SK-N-SH (cell line): ENCODE measurements at regions not wholly inside any gene's neighbourhood (a gene's known extent, or its start where the extent isn't known, plus 50 kb on each side); places are given as distances from the start of the nearest gene placed in this dataset.

Experiments used
- CTCF ChIA-PET: fragments of 300-600, 350-600 bp; formaldehyde crosslinking; extraction: SDS; loops from one replicate; lab custom pipeline; 2021; lab: Yijun Ruan, JAX
- POLR2A ChIA-PET: fragments of 350-600 bp; sonication (Branson Sonifier 250); formaldehyde crosslinking; extraction: SDS; loops from one replicate; lab custom pipeline; 2020; ENCODE audit warnings: antibody characterized with exemption, inconsistent platforms; lab: Yijun Ruan, JAX
- DNase-seq: peaks from one replicate; pipeline ENCODE4 v3.0.0; 2012
- H2AFZ ChIP-seq: fragments of 200-600 bp; sonication (generic); 2 replicates; pipeline ENCODE4 v1.8.1; 2016; ENCODE audit warnings: antibody characterized with exemption, mild to moderate bottlenecking, low read depth
- H3F3A ChIP-seq: fragments of 200-600 bp; sonication (generic); replicated peaks from 2 replicates; pipeline ENCODE3; 2016; ENCODE audit warnings: antibody characterized with exemption, mild to moderate bottlenecking; ENCODE audit not compliant: insufficient read depth
- H3K27ac ChIP-seq, 2 experiments: fragments of 200-500 bp in 1 of 2; fragments of 200-600 bp in 1 of 2; sonication (Bioruptor generic) in 1 of 2; sonication (generic), shearing (Covaris generic) in 1 of 2; 2 replicates each; pipeline versions ENCODE4 v1.5.1 to v1.6.1; 2014 to 2016; ENCODE audit warnings: low read depth in 2 of 2, inconsistent platforms in 1 of 2, low read length in 1 of 2, mild to moderate bottlenecking in 1 of 2, mixed read lengths in 1 of 2
- H3K27me3 ChIP-seq: fragments of 200-600 bp; sonication (generic), shearing (Covaris generic); 2 replicates; pipeline ENCODE4 v1.6.1; 2016; ENCODE audit warnings: mixed run types; ENCODE audit not compliant: insufficient read depth
- H3K36me3 ChIP-seq, 2 experiments: fragments of 200-500 bp in 1 of 2; fragments of 200-600 bp in 1 of 2; sonication (Bioruptor generic) in 1 of 2; sonication (generic) in 1 of 2; replicated peaks in 1 of 2; 2 replicates each; pipeline versions ENCODE3 to v1.5.1; 2014 to 2016; ENCODE audit warnings: low read length in 1 of 2, mild to moderate bottlenecking in 1 of 2; ENCODE audit not compliant: insufficient read depth in 2 of 2, control insufficient read depth in 1 of 2
- H3K4me1 ChIP-seq, 2 experiments: fragments of 200-500 bp in 1 of 2; fragments of 200-600 bp in 1 of 2; sonication (Bioruptor generic) in 1 of 2; sonication (generic), shearing (Covaris generic) in 1 of 2; 2 replicates each; pipeline versions ENCODE4 v1.5.1 to v1.6.1; 2014 to 2016; ENCODE audit warnings: low read depth in 1 of 2, low read length in 1 of 2, mixed run types in 1 of 2; ENCODE audit not compliant: insufficient read depth in 2 of 2, control insufficient read depth in 1 of 2
- H3K4me2 ChIP-seq: fragments of 200-600 bp; sonication (generic), shearing (Covaris generic); 2 replicates; pipeline ENCODE4 v1.6.1; 2017; ENCODE audit warnings: mixed run types
- H3K4me3 ChIP-seq, 2 experiments: fragments of 200-500 bp in 1 of 2; fragments of 200-600 bp in 1 of 2; sonication (Bioruptor generic) in 1 of 2; sonication (generic), shearing (Covaris generic) in 1 of 2; 2 replicates each; pipeline versions ENCODE4 v1.5.1 to v1.8.1; 2014 to 2016; ENCODE audit warnings: low read depth in 2 of 2, inconsistent platforms in 1 of 2, low read length in 1 of 2, mild to moderate bottlenecking in 1 of 2, mixed read lengths in 1 of 2, moderate library complexity in 1 of 2
- H3K79me2 ChIP-seq: fragments of 200-600 bp; sonication (generic); 2 replicates; pipeline ENCODE4 v1.8.1; 2017; ENCODE audit warnings: mild to moderate bottlenecking; ENCODE audit not compliant: insufficient read depth
- H3K9ac ChIP-seq: fragments of 200-600 bp; sonication (generic); 2 replicates; pipeline ENCODE4 v1.6.1; 2017; ENCODE audit warnings: mixed run types
- H3K9me2 ChIP-seq: fragments of 200-600 bp; sonication (generic); 2 replicates; pipeline ENCODE4 v1.6.1; 2017; ENCODE audit warnings: mixed run types
- H3K9me3 ChIP-seq: fragments of 200-600 bp; sonication (generic); 2 replicates; pipeline ENCODE4 v1.6.1; 2017; ENCODE audit warnings: mixed run types, mild to moderate bottlenecking, moderate library complexity
- H4K20me1 ChIP-seq: fragments of 200-600 bp; sonication (generic); 2 replicates; pipeline ENCODE4 v1.6.1; 2017; ENCODE audit warnings: mild to moderate bottlenecking, mixed run types; ENCODE audit not compliant: insufficient read depth
- FOSL2 ChIP-seq: IDR thresholded peaks from 2 replicates; pipeline ENCODE4 v1.4.0; 2012; ENCODE audit warnings: low read depth, mild to moderate bottlenecking, moderate library complexity, borderline replicate concordance
- FOXJ3 ChIP-seq: sonication (generic); formaldehyde crosslinking; IDR thresholded peaks from 2 replicates; pipeline ENCODE4 v1.5.1; 2020; ENCODE audit warnings: mild to moderate bottlenecking, missing genetic modification reagents
- FOXM1 ChIP-seq: IDR thresholded peaks from 2 replicates; pipeline ENCODE4 v1.4.0; 2012; ENCODE audit warnings: low read depth, mild to moderate bottlenecking
- GATA2 ChIP-seq: sonication (generic); formaldehyde crosslinking; IDR thresholded peaks from 2 replicates; pipeline ENCODE4 v1.5.0; 2020; ENCODE audit warnings: mild to moderate bottlenecking, missing genetic modification reagents
- IRF3 ChIP-seq: fragments of 150-350 bp; IDR thresholded peaks from 2 replicates; pipeline ENCODE4 v1.6.1; 2016; ENCODE audit warnings: mild to moderate bottlenecking, low read depth, low read length
- MAX ChIP-seq: IDR thresholded peaks from 2 replicates; pipeline ENCODE4 v1.4.0; 2012; ENCODE audit warnings: low read depth
- NFIC ChIP-seq: IDR thresholded peaks from 2 replicates; pipeline ENCODE4 v1.4.0; 2012; ENCODE audit warnings: borderline replicate concordance
- POLR2AphosphoS5 ChIP-seq: IDR thresholded peaks from 2 replicates; pipeline ENCODE4 v1.6.1; 2012; ENCODE audit warnings: low read depth, low read length
- REST ChIP-seq: IDR thresholded peaks from 2 replicates; pipeline ENCODE4 v1.6.1; 2012; ENCODE audit warnings: mild to moderate bottlenecking, low read depth, low read length, moderate library complexity
- RXRA ChIP-seq: IDR thresholded peaks from 2 replicates; pipeline ENCODE4 v1.4.0; 2012; ENCODE audit warnings: low read depth, mild to moderate bottlenecking, borderline replicate concordance
- SMC3 ChIP-seq: IDR thresholded peaks from 2 replicates; pipeline ENCODE4 v1.6.1; 2012; ENCODE audit warnings: low read depth, low read length, improper control_type of control experiment
- TAF1 ChIP-seq: IDR thresholded peaks from 2 replicates; pipeline ENCODE4 v1.6.1; 2012; ENCODE audit warnings: low read depth, mild to moderate bottlenecking, low read length, moderate library complexity, borderline replicate concordance
- TCF12 ChIP-seq: IDR thresholded peaks from 2 replicates; pipeline ENCODE4 v1.4.0; 2012
- TEAD4 ChIP-seq: IDR thresholded peaks from 2 replicates; pipeline ENCODE4 v1.4.0; 2012; ENCODE audit warnings: mild to moderate bottlenecking, borderline replicate concordance; ENCODE audit not compliant: insufficient read depth
- USF1 ChIP-seq: IDR thresholded peaks from 2 replicates; pipeline ENCODE4 v1.4.0; 2012; ENCODE audit warnings: low read depth, borderline replicate concordance
- YY1 ChIP-seq: IDR thresholded peaks from 2 replicates; pipeline ENCODE4 v1.4.0; 2012; ENCODE audit warnings: low read depth, mild to moderate bottlenecking
- WGBS: methylation state at CpG from one replicate; pipeline ENCODE4 v1.1.6; 2017; ENCODE audit warnings: low lambda C conversion rate; 5-methylcytosine and 5-hydroxymethylcytosine counted together

GRCh38 chr10:46234431-46235060 is 52.3 kb upstream of the ANTXRL start:
- no peaks in the 10 kb centered on the region for H3K4me1 ChIP-seq
- no peak overlapping the region for H3K4me3 ChIP-seq
- no peaks in the 10 kb centered on the region for H3F3A ChIP-seq
- ChIA-PET CTCF (interaction anchor here (0.7 to 1.3 kb wide), 3 partner anchors 17 to 127 kb away, joined by 3 read pairs; no protein-coding TSS in a partner anchor), POLR2A (no interaction called here)
- no peak overlapping the region for H3K27ac ChIP-seq
- no peak for TF ChIP-seq POLR2AphosphoS5
- TF ChIP-seq TCF12: no peak
- no peak for TF ChIP-seq REST
- no peak for TF ChIP-seq RXRA
- TF ChIP-seq GATA2: no peak
- no peak for TF ChIP-seq TEAD4
- no peak for TF ChIP-seq FOSL2
- no peak for TF ChIP-seq TAF1
- TF ChIP-seq MAX: no peak
- no peak overlapping the region for H3K9ac ChIP-seq
- 43% methylated on average over 7 of the region's 10 CpGs for WGBS
- H3K9me2 ChIP-seq: no peaks in the 10 kb centered on the region
- no peaks in the 10 kb centered on the region for H4K20me1 ChIP-seq
- no peaks in the 10 kb centered on the region for H3K79me2 ChIP-seq
- no peak overlapping the region for H3K4me2 ChIP-seq
- no peaks in the 10 kb centered on the region for H3K27me3 ChIP-seq
- no peak for DNase-seq
- H2AFZ ChIP-seq: no peak overlapping the region
- no peaks in the 10 kb centered on the region for H3K36me3 ChIP-seq
- no peaks in the 10 kb centered on the region for H3K9me3 ChIP-seq

- H3K4me1 ChIP-seq: peaks cover 0 to 10% of the 10 kb centered on the region in 2 experiments; a peak in 1 of 4 replicates
- CTCF ChIA-PET: interaction anchor here (1.3 to 2.1 kb wide), 3 partner anchors 13 to 129 kb away, joined by 3 to 9 read pairs (median 3); no protein-coding TSS in a partner anchor
- no peaks in the 10 kb centered on the region for H3F3A ChIP-seq
Measured at GRCh38 chr10:46235705-46236545, 50.9 kb upstream of the ANTXRL start.

More at GRCh38 chr10:46235705-46236545, 50.9 kb upstream of the ANTXRL start:
- Histone ChIP-seq H3K79me2 (no peaks in the 10 kb centered on the region), H3K9me2 (no peaks in the 10 kb centered on the region), H3K27me3 (no peaks in the 10 kb centered on the region), H3K4me2 (no peak overlapping the region), H3K36me3 (no peaks in the 10 kb centered on the region), H3K9ac (no peak overlapping the region), H2AFZ (no peak overlapping the region), H3K4me3 (no peak overlapping the region), H3K27ac (no peak overlapping the region), H3K9me3 (no peaks in the 10 kb centered on the region), H4K20me1 (no peaks in the 10 kb centered on the region)
- 29% methylated on average over 5 of the region's 5 CpGs for WGBS
- POLR2A ChIA-PET: no interaction called here
- no peak for TF ChIP-seq NFIC
- TF ChIP-seq IRF3: no peak
- TF ChIP-seq SMC3: no peak
- TF ChIP-seq USF1: no peak
- no peak for TF ChIP-seq YY1
- TF ChIP-seq FOXM1: no peak
- TF ChIP-seq FOXJ3 (CRISPR knock-in tag): no peak
- no peak for TF ChIP-seq TAF1
- DNase-seq: no peak
